ENCODE measurements at regions not wholly inside any gene's neighbourhood (a gene's known extent, or its start where the extent isn't known, plus 50 kb on each side); places are given as distances from the start of the nearest gene placed in this dataset.
"Not testable (repeated sequence)": the region's sequence is repeated elsewhere in the genome, so short reads cannot be mapped to it uniquely, and the experiment has no call there.

DNA sequence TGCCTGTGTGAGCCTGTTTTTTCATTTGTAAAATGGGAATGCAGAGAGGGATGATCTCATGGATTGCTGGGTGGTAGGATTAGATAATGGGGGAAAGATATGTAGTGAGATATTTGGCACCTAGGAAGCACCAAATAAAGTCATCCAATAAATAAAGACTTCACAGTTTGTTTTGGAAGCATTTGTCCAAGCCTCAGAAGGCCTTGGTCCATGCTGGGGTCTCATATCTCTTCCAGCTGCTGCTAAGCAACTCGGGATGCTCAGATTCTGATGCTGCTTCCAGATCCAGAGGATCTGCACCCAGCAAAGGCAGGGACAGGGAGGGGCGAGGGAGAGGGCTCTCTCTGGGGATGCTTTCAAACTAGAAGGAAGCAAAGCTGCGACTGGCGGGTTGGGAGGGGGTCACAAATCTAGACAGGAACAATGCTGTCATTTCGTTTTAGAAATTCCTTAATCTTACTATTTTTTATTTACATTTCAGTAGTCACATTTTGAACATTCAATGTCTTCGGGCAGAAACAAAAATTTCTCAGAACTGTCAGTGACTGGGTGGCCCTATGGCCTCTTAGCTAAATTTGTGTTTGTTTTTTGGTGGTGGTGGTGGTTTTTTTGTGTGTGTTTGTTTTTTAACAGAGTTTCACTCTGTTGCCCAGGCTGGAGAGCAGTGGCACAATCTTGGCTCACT is 114.9 kb upstream of the CDH5 start:
- H3K36me3 ChIP-seq (ENCODE audit: control insufficient read depth, low read depth, low read length) = no peaks in the 10 kb centered on the region
- H3K4me3 ChIP-seq (ENCODE audit: low read length) = no peak overlapping the region

DNA sequence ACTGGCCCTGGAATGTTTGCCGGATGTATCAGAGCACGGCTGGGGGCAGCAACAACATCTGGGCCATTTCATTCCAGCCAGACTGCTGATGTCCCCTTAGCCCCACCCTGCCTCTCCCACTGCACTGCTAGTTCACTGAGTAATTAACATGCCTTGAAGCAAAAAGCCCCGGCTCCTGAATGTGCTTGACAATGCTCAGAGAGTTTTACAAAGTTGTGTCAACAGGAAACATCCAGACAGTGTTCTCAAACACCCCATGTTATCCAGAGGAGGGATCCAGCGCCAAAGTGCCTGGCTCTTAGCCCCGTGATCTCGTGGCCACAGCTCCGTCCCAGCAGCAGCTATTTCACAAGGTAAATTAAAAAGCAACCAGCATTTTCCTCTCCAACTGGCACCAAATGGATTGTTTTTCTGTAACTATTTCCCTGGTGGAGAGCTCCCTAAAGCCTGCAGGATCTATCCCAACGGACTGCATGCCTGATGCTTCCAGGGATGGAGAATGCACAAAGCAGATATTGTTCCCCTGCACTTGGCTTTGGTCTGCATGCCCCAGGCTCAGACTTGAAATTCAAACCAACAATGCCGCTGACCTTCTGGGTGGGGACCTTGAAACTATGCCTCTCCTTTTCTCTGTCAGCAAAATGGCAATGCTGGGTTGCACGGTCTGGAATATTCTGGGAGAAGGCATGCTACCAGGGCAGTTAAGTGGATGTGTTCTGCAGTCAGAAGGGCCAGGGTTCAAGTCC is 115.6 kb upstream of the CDH5 start:
- no peaks in the 10 kb centered on the region for H3K36me3 ChIP-seq (ENCODE audit: control insufficient read depth, low read depth, low read length)

More for the DNA sequence above, 114.9 kb upstream of the CDH5 start:
- H3K9me3 ChIP-seq (ENCODE audit: control insufficient read depth, low read depth, low read length) = no peaks in the 10 kb centered on the region
- no peak overlapping the region for H3K9ac ChIP-seq (ENCODE audit: low read length)
- no peaks in the 10 kb centered on the region for H3K4me1 ChIP-seq (ENCODE audit: control insufficient read depth, low read depth, low read length)
- H3K27ac ChIP-seq (ENCODE audit: low read length) = no peak overlapping the region
- H3K27me3 ChIP-seq (ENCODE audit: control insufficient read depth, insufficient read depth, low read length) = no peaks in the 10 kb centered on the region

DNA sequence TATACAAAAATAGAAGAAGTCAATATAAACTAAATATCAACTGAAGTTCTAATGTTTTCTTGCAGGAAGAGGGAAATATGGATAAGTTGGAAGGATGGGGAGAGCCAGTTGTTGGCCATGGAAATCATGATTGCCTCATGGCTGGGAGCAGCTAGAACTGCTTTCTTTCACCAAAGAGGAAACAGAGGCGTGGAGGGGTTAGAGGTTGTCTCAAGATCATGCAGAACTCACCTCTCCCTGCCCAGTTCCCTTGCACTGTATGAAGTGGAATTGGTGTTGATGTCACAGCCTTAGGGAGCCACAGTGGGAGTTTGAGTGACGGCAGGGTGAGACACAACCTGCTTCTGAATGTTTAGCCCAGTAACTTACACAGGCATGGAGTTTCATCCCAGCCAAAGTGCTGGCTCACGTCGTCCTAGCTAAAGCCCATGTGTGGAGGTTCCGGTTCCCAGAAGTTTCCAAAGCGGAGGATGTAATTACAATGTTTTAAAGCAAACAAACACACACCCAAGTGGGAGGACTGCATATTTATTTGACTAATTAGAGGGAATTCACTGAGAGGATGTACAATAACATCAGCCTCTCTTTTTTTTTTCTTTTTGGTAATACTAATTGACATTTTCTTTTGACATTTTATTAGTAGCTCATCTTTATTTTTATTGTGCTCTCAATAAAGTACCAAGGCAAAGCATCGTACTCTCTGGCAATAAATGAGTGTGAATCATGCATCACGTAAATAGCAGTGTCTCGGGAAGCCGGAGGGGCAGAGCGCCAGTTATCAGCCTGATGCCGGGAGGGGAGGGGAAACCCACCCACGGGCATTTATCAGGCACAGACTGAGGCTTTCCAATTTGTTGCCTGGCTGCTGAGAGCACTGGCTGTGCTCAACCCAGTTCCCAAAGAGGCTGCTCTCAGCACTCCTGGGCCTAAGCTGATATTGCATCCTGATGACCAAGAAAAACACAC is 118.7 kb upstream of the CDH5 start:
- Histone ChIP-seq H3K27ac (ENCODE audit: low read length) (no peak overlapping the region), H3K9ac (ENCODE audit: low read length) (no peak overlapping the region), H3K27me3 (ENCODE audit: control insufficient read depth, insufficient read depth, low read length) (no peaks in the 10 kb centered on the region)

More for the DNA sequence above, 115.6 kb upstream of the CDH5 start:
- no peak overlapping the region for H3K9ac ChIP-seq (ENCODE audit: low read length)
- no peaks in the 10 kb centered on the region for H3K4me1 ChIP-seq (ENCODE audit: control insufficient read depth, low read depth, low read length)
- H3K27ac ChIP-seq (ENCODE audit: low read length) = no peak overlapping the region
- H3K27me3 ChIP-seq (ENCODE audit: control insufficient read depth, insufficient read depth, low read length) = no peaks in the 10 kb centered on the region
- H3K9me3 ChIP-seq (ENCODE audit: control insufficient read depth, low read depth, low read length) = no peaks in the 10 kb centered on the region
- H3K4me3 ChIP-seq (ENCODE audit: low read length) = no peak overlapping the region

DNA sequence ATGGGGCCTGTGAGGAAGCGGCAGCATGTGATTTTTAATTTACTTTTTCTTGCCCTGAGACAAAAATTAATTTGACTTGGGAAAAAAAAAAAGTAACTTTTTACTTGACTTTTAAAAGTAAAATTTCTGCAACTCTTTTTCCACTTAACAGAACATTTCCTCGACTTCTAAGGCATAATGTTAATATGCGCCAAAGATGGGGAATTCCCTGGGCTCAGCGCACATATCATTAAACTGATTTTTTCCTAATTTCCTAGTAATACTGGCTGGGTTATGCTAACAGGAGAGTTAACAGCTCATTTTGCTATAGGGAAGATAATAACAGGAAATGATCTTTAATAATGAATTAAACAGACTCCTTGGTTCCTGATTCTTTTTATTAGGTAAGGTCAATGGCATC is 120.6 kb upstream of the CDH5 start:
- H3K27me3 ChIP-seq (ENCODE audit: control insufficient read depth, insufficient read depth, low read length) = no peaks in the 10 kb centered on the region
- H3K9ac ChIP-seq (ENCODE audit: low read length) = no peak overlapping the region
- H3K4me3 ChIP-seq (ENCODE audit: low read length) = no peak overlapping the region
- H3K27ac ChIP-seq (ENCODE audit: low read length) = no peak overlapping the region
- no peaks in the 10 kb centered on the region for H3K9me3 ChIP-seq (ENCODE audit: control insufficient read depth, low read depth, low read length)
- H3K36me3 ChIP-seq (ENCODE audit: control insufficient read depth, low read depth, low read length) = no peaks in the 10 kb centered on the region
- H3K4me1 ChIP-seq (ENCODE audit: control insufficient read depth, low read depth, low read length) = no peaks in the 10 kb centered on the region

More for the DNA sequence above, 118.7 kb upstream of the CDH5 start:
- no peaks in the 10 kb centered on the region for H3K9me3 ChIP-seq (ENCODE audit: control insufficient read depth, low read depth, low read length)
- no peaks in the 10 kb centered on the region for H3K4me1 ChIP-seq (ENCODE audit: control insufficient read depth, low read depth, low read length)
- no peak overlapping the region for H3K4me3 ChIP-seq (ENCODE audit: low read length)
- no peaks in the 10 kb centered on the region for H3K36me3 ChIP-seq (ENCODE audit: control insufficient read depth, low read depth, low read length)

DNA sequence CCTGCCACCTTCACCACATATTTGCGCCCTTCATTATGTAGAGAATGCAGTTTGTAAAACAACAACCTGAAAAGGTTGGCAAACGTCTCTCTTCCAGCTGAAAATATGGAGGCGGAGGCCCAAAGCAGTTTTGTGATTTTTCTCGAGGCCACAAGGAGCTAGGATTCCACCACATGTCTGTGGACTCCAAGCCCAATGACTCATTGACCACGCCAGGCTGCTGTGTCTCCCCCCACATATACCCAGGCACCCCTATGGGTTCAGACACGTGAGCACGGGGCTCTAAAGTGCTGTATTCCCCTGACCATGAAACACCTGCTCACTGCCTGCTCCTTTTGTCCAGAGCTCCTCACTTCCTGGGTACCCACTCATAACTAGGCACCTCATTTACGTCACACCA is 121.4 kb upstream of the CDH5 start:
- H3K9ac ChIP-seq (ENCODE audit: low read length) = no peak overlapping the region
- H3K9me3 ChIP-seq (ENCODE audit: control insufficient read depth, low read depth, low read length) = no peaks in the 10 kb centered on the region
- no peaks in the 10 kb centered on the region for H3K27me3 ChIP-seq (ENCODE audit: control insufficient read depth, insufficient read depth, low read length)

DNA sequence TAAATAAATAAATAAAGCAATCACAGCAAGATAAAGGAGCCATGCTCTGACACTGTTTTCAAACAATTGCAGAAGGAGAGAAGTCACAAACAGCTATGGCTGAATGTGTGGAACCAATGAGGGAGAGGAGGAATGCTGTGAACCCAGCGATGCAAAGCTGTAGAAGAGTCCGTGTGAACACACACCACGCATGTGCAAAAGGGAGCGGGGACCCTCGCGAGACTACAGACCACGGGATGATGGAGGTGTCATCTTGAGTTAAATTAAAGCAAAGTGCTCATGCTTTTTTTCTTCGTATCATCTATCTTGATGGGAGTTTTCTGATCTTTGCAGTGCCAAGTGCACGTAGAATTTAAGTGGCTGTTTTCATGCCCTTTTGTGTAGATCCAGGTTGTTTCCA is 123.8 kb upstream of the CDH5 start:
- no peaks in the 10 kb centered on the region for H3K27me3 ChIP-seq (ENCODE audit: control insufficient read depth, insufficient read depth, low read length)
- H3K9ac ChIP-seq (ENCODE audit: low read length) = no peak overlapping the region
- H3K36me3 ChIP-seq (ENCODE audit: control insufficient read depth, low read depth, low read length) = no peaks in the 10 kb centered on the region
- H3K9me3 ChIP-seq (ENCODE audit: control insufficient read depth, low read depth, low read length) = no peaks in the 10 kb centered on the region
- no peak overlapping the region for H3K4me3 ChIP-seq (ENCODE audit: low read length)
- H3K4me1 ChIP-seq (ENCODE audit: control insufficient read depth, low read depth, low read length) = no peaks in the 10 kb centered on the region
- no peak overlapping the region for H3K27ac ChIP-seq (ENCODE audit: low read length)

More for the DNA sequence above, 121.4 kb upstream of the CDH5 start:
- H3K4me1 ChIP-seq (ENCODE audit: control insufficient read depth, low read depth, low read length) = no peaks in the 10 kb centered on the region
- H3K27ac ChIP-seq (ENCODE audit: low read length) = no peak overlapping the region
- no peak overlapping the region for H3K4me3 ChIP-seq (ENCODE audit: low read length)
- no peaks in the 10 kb centered on the region for H3K36me3 ChIP-seq (ENCODE audit: control insufficient read depth, low read depth, low read length)

DNA sequence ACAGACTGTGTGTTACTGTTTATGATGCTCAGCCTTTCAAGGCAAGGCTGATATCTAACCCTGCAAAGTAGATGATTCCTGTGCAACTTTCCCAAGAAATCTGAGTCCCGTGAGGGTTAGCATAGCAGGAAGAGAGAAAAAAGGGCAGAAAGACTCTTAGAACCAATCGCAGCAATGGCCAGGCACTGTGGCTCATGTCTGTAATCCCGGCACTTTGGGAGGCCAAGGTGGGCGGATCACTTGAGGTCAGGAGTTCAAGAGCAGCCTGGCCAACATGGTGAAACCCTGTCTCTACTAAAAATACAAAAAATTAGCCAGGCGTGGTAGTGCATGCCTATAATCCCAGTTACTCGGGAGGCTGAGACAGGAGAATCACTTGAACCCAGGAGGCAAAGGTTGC is 124.3 kb upstream of the CDH5 start:
- not testable (repeated sequence) for H3K27me3 ChIP-seq (ENCODE audit: control insufficient read depth, insufficient read depth, low read length); H3K9ac ChIP-seq (ENCODE audit: low read length); H3K9me3 ChIP-seq (ENCODE audit: control insufficient read depth, low read depth, low read length); H3K4me1 ChIP-seq (ENCODE audit: control insufficient read depth, low read depth, low read length); H3K27ac ChIP-seq (ENCODE audit: low read length); H3K4me3 ChIP-seq (ENCODE audit: low read length); H3K36me3 ChIP-seq (ENCODE audit: control insufficient read depth, low read depth, low read length)

DNA sequence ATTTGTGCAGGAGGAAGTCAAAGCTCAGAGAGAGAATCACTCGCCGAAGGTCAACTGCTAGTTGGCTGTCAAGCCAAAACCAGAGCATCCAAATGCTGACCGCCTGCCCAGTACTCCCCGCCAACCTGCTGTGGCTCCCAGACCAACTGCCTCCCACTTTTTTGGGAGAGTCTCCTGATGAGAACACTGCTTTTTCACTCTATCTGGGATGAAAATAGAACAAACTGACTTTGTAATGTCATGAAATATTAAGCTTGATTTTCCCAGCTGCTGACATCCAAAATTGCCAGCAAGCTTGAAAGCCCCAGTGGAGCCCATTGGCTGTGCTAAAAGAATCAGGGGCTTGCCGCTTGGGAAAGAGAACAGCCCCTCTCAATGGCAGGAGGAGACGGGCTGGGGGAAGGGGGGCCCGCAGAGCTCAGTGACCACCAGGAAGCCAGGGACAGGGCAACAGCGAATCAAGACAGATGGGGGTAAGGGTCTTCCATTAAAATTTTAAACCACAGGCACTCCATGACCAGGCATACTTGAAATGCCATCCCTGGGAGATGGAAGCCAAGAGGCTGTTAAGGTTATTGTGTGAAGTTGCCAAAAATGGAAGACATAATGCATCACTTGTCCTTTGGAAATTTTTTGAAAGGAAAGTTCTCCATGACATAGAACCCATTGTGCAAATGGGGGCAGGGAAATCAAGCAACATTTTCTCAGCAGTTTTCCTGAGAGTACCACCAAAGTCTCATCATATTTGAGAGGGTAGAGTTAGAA is 125.7 kb upstream of the CDH5 start:
- Histone ChIP-seq H3K27ac (ENCODE audit: low read length) (no peak overlapping the region), H3K27me3 (ENCODE audit: control insufficient read depth, insufficient read depth, low read length) (no peaks in the 10 kb centered on the region), H3K4me1 (ENCODE audit: control insufficient read depth, low read depth, low read length) (no peaks in the 10 kb centered on the region), H3K9ac (ENCODE audit: low read length) (no peak overlapping the region), H3K36me3 (ENCODE audit: control insufficient read depth, low read depth, low read length) (no peaks in the 10 kb centered on the region), H3K4me3 (ENCODE audit: low read length) (no peak overlapping the region), H3K9me3 (ENCODE audit: control insufficient read depth, low read depth, low read length) (no peaks in the 10 kb centered on the region)

DNA sequence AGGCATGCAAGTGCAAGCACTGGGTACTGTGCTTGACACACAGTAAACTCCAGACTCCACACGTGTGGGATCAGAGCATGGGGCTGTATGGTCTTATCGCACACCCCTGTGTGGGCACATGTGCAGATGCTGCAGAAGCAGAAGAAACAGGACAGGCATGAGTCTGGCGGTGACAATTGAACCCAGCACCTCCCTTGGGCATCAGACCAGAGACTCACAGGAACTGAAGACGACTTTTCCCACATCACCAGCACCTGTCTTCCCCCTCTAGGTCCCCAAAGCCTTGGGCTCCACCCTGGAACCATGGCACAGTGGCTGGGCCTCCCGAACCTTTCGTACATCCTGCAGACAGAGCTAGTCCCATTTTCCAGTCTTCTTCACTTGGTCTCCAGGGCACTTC is 126.4 kb upstream of the CDH5 start:
- H3K27ac ChIP-seq (ENCODE audit: low read length) = no peak overlapping the region
- H3K27me3 ChIP-seq (ENCODE audit: control insufficient read depth, insufficient read depth, low read length) = no peaks in the 10 kb centered on the region

DNA sequence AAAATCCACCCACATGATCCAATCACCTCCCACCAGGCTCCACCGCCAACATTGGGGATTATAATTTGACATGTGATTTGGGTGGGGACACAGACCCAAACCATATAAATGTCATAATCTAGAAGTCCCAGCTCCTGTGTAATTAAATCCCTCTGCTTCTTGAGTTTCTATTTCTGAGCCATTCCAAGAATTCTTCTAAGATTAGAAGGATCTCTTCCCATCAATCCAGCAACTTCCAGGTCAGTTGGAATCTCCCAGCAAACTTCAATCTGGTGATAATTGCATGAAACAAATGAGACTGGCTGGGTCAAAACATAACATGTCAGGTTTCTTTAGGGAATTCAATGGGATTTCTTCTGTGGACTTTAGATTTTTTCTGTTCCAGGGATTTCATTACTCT is 127.8 kb upstream of the CDH5 start:
- Histone ChIP-seq H3K4me1 (ENCODE audit: control insufficient read depth, low read depth, low read length) (no peaks in the 10 kb centered on the region), H3K36me3 (ENCODE audit: control insufficient read depth, low read depth, low read length) (no peaks in the 10 kb centered on the region), H3K9me3 (ENCODE audit: control insufficient read depth, low read depth, low read length) (no peaks in the 10 kb centered on the region), H3K4me3 (ENCODE audit: low read length) (no peak overlapping the region), H3K9ac (ENCODE audit: low read length) (no peak overlapping the region), H3K27me3 (ENCODE audit: control insufficient read depth, insufficient read depth, low read length) (no peaks in the 10 kb centered on the region), H3K27ac (ENCODE audit: low read length) (no peak overlapping the region)

More for the DNA sequence above, 126.4 kb upstream of the CDH5 start:
- Histone ChIP-seq H3K9ac (ENCODE audit: low read length) (no peak overlapping the region), H3K36me3 (ENCODE audit: control insufficient read depth, low read depth, low read length) (no peaks in the 10 kb centered on the region), H3K9me3 (ENCODE audit: control insufficient read depth, low read depth, low read length) (no peaks in the 10 kb centered on the region), H3K4me3 (ENCODE audit: low read length) (no peak overlapping the region), H3K4me1 (ENCODE audit: control insufficient read depth, low read depth, low read length) (no peaks in the 10 kb centered on the region)

DNA sequence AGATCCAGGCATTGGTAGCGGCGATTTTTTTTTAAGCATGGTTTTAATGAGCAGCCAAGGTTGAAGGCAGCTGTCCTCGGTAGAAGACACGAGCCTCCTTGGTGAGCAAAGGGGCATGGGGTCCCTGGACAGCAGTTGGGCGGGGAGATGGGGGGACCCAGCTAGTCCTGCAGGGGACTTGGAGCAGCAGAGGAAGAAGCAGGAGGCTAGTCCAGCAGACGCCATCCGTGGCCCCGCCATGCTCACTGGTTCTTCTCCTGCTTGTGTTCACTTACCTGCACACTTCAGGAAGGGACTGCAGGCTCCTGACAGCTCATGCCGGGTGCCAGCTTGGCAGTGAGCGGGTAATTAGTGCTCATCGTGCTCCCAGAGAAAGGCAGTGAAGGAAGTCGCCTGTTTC is 130.2 kb upstream of the CDH5 start:
- Histone ChIP-seq H3K9me3 (ENCODE audit: control insufficient read depth, low read depth, low read length) (no peaks in the 10 kb centered on the region), H3K9ac (ENCODE audit: low read length) (no peak overlapping the region), H3K27me3 (ENCODE audit: control insufficient read depth, insufficient read depth, low read length) (no peaks in the 10 kb centered on the region), H3K27ac (ENCODE audit: low read length) (no peak overlapping the region), H3K36me3 (ENCODE audit: control insufficient read depth, low read depth, low read length) (no peaks in the 10 kb centered on the region), H3K4me1 (ENCODE audit: control insufficient read depth, low read depth, low read length) (no peaks in the 10 kb centered on the region), H3K4me3 (ENCODE audit: low read length) (no peak overlapping the region)
